SK-MEL-5 (cell line): ENCODE measurements at regions not wholly inside any gene's neighbourhood (a gene's known extent, or its start where the extent isn't known, plus 50 kb on each side); places are given as distances from the start of the nearest gene placed in this dataset.

Experiments
- DNase-seq: peaks from one replicate; pipeline ENCODE4 v3.0.0-alpha.2; 2016; ENCODE audit warnings: low read depth, low spot score
- in situ Hi-C: cut with HindIII; loops from 2 replicates; pipeline ENCODE4 v1.10.0; 2016; ENCODE audit warnings: low sequenced_read_pairs, high pct_unique_total_duplicates, low pct_unique_long_range_greater_than_20kb

DNA sequence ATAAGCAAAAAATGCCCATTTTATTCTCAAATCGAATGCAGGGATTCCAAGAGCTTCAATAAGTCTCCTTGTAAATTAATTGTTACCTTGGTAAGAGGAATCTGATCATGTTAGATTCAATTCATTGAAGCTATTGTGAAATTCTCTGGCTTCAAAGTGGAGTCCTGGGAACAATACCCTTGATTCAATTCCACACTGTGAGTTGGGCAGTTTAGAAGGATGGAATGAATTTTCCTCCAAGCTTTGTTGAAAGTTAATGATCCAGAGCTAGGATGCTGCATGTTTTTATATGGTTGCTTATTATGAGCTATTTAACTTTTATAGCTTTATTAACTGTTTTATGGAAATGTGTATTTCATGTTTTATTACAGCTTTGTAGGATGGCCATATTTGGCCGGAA is 89.9 kb upstream of the IGF1 start:
- in situ Hi-C loops: no loop called here
- no peak for DNase-seq

DNA sequence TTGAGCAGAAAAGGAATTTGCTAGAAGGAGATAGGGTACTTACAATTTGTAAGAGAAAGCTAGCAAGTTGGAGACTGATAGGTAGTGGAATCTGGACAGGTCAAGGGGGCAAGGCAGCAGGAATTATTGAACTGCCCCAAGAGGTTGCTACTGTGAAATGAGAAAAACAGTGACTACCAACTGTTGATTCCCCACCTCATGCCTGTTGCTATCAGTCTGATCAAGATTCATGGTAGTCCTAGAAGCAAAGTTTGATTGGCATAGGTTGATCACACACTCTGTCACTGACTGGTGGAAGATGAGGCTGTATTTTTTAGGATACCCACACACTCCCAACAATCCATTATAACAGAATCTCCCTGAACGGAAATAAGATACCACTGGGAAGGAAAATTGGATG is 89.4 kb upstream of the IGF1 start:
- in situ Hi-C loops: no loop called here

DNA sequence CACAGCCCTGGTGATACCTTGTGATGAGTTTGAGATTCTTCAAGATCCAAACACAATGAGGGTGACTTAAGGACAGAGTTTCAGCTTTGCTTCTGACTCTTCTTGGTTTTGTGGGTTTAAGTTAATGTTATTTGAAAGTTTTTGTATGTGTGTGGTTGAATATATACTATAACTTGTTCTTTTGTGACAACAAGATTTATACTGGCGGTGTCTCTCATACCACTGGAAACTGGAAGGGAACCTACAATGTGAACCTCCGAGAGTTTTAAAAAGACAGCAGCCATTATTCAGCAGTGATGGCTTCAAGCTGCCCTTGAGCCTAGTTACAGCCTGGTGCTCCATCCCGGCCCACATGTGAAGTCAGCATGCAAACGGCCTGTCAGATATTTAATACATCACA is 87.9 kb upstream of the IGF1 start:
- no peak for DNase-seq
- in situ Hi-C loops: no loop called here

More for the DNA sequence above, 89.4 kb upstream of the IGF1 start:
- DNase-seq: no peak

DNA sequence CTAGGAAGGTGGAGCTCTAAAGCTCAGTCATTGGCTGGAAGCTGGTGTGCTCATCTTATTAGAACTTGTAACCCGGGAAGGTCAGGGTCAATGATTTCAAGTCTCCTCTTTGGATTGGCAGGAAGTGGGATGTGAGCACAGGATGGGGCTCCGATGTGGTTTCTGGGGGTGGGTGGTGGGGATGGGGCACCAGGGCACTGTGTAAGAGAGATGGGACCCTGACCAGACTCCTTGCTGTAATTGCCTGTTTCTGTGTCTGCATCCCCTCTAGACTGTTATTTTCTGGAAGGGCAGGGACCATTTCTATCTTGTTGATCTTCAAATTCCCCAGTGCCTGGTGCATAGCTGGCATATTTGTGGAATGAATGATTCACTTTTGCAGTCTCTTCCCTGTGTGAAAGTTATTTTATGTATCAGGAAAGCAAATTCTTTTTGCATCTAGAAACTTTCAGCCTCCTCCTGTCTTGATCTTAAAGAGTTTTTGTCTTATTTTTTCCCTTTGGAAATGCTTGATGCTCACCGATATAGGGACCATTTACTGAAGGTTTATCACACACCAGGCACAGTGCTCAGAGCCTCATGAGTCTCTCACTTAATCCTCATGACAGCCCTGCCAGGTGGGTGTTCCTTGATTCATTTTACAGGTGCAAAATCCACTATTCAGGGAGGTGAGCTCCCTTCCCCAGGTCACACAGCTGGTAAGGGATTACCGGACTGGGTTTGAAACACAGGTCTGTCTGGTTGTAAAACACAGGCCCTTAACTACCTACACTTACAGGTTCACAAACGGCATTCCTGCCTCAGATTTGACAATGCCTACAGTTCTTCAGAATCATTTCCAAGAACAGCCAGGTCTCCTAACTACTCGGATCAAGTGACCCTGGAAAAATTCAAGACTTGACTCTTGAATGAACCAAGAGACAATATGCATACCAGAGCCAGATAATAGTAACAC is 86.9 kb upstream of the IGF1 start:
- DNase-seq: no peak
- in situ Hi-C loops: no loop called here

DNA sequence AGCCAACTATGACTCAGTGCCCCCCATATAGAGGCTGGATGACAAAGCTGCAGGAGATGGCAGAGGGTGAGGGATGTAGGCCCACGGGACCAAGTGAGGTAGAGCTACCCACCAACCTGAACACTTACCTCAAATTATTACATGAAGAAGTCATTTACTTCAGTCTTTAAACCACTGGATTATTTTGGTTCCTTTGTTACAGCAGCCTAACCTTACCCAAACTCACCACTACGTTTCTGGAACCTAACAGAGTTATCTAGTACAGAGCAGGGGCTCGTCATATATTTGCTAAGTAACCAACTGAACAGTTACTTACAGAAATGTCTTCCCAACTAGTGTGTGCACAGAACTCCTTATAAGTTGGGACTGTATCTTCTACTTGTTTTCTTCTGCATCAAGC is 85.2 kb upstream of the IGF1 start:
- DNase-seq: no peak
- in situ Hi-C loops: no loop called here

DNA sequence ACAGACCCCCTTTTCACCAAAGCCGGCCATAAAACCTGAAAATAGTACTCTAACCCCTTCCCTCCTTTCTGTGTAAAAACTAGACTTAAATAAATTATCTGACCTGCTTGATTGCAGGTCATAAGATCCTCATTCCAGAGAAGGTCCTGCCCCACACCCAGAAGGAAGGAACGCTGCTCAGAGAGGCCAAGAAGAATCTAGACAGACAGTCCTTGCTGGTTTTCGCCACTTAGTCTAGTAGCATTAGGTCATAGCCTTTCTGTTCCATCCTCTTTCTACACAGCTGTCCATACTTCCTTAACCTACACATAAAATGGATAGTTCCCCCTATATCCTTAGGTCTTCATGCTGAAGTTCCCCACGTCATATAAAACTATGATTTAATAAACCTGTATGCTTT is 83.7 kb upstream of the IGF1 start:
- in situ Hi-C loops: no loop called here
- no peak for DNase-seq

DNA sequence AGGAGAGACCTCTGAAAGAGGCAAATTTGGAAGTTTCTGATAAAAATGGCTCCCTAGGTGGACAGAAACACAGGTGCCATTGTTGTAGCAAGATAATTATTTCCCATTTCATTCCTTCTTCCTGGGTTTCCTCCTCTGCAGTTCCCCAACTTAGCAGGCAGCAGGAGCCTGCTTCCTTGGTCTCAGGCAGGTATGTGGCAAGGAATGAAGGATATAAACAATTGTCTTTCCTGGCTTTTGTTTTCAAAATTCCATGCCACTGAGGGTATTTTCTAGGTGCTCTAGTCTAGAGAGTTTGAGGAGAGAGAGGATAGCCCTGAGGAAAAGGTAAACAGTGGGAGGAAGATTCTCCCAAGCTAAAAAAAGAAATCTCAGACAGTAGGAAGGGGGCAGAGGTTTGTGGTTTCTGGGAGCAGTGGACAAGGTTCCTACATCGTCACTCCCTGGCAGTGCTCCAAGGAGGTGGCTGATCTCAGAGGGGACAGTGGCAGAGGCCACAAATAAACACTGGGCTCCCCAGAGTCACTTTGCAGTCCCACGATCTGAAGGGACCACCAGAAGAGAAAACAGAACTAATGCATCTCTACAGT is 82.6 kb upstream of the IGF1 start:
- DNase-seq: no peak
- in situ Hi-C loops: no loop called here

DNA sequence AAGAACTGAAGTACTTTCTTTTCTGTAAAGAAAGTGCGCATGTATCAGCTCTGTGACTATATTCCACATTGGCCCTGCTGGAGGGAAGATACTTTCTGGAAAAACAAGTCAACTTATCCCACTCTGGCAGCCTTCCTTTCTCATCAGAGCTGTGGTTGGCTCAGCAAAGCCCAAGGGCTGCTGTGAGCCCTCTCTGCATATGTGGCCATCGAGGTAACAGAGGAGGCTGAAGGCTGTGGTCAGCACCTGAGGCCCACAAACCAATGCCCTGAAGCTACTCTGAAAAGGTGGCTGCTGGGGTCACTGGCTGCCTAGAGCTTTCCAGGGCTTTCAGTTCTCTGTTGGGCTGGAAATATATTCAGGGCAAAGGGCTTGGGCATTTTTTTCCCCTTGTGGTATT is 70.8 kb upstream of the IGF1 start:
- no peak for DNase-seq
- in situ Hi-C loops: no loop called here

DNA sequence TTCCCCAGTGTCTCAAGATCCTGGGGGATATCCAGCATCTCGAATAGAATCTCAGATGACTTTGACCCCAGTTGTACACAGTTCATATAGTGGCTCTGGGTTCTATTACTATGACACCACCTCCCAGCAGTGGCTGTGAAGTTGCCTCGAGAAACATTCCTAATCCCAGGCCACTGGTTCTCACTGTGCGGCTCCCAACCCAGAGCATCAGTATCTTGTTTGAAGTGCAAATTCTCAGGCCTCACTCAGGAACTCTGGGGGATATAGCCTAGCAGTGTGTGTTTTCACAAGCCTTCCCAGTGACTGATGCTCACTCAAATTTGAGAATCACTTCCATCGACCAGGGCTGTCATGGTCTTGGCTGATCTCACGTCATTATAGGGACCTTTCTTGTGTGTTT is 69.3 kb upstream of the IGF1 start:
- in situ Hi-C loops: no loop called here
- DNase-seq: no peak

DNA sequence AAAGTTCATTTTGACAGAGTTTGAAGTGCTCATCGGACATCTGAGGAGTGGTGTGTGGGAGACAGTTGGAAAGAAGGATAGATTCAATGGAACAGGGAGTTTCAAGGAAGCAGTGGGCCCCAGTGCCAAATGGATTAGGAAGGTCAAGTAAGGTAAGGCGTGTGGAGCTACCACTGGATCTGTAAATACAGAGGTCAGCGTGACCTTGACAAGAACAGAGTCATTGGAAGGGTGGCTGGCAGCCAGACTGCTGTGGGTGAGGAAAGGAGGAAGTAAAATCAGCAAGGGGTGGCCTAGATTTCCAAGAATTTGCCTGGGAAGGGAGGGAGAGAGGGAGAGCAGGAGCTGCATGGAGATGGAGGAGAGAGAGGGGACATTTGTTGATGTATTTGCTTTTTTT is 68.2 kb upstream of the IGF1 start:
- DNase-seq: no peak
- in situ Hi-C loops: no loop called here

DNA sequence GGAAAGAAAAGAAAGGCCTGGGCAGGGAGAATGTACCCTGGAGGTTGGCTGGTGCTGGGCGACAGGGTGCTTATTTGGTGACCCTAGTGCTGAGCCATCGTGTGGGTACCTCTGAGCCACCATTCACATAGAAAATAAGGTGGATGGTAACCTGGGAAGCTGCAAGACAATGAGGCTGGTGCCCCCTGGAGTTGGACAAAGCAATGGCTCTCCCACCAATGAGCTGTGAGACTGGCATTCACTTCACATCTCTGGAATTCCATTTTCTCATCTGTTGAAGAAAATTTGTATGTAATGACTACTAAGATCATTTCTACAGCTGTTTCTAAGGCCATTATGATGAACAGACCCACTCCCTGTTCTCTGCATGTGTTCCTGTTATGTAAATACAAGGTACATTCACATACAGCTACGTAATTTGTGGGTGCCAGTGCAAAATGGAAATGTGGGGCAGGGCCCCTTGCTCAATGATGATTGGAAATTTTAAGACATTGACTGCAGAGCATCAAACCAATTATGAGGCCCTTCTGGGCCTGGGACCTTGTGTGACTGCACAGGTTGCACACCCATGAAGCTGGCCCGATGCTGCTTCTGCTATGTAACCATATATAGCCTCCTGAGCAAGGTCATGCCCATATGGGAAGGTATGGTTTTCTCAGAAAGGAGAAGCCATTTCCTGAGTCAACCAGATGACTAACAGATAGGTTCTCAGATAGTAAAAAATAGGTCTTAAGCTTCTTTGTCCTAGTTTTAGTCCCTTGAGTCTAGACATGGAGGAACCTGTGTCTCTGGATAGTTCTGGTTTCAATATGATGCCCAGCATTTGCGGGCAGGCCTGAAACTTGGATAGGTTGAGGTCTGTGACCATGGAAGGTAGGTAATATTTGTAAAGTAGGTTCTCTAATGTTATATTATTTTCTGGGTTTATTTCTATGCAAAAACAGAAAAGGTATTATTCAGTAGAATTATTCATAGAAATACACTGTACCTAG is 63.4 kb upstream of the IGF1 start:
- DNase-seq: peak; percentile 19

DNA sequence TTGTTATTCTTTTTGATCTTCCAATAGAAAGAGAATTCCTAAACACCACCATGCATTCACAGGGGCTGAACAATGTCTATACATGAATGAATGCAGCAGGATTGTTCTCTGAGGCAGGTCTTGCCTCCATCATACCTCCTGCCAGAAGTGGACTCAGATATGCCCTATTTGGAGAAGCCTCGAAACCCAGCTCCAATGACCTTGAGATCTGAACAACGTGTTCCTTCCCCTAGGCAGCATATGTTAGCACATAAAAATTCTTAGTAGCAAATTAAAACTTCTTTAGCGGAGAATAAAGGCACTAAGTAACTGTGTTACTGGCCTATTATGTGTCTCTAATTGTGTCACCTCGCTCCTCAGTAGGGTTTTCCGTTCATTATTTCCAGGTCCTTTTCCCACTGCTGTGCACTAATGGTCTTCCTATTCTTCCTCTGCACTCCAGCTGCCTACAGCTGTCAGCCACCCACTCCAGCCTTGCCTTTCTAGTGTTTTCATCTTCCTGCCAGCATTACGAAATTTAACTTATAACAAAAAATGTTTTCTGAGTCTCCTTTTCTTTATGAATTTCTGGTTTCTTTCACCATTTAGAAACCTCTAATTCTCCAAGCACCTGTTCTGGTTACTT is 62.6 kb upstream of the IGF1 start:
- in situ Hi-C loops: no loop called here
- no peak for DNase-seq

More for the DNA sequence above, 63.4 kb upstream of the IGF1 start:
- in situ Hi-C loops: no loop called here

DNA sequence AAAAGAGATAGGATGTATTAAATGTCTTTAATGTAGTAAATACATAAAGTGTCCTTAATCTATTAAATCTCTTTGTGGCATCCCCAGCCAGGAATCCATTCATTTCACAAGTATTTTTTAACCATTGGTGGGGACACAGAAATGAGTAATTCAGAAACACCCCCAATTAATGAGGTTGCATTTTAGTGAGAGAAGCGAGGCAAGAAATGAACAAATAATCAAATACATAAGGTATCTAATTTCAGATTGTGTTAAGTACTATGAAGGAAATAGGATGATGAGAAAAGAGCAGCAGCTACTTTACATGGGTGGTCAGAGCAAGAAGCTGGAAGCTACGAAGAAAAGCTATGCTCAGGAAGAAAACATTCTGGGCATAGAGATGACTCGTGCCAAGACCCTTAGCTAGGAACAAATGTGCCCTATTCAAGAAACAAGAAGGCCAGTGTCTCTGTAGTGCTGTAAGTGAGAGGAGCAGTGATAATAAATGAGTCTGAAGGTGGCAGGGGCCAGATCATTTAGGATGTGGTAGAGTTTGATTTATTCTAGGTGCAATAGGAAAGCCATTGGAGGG is 60.5 kb upstream of the IGF1 start:
- no peak for DNase-seq
- in situ Hi-C loops: no loop called here

DNA sequence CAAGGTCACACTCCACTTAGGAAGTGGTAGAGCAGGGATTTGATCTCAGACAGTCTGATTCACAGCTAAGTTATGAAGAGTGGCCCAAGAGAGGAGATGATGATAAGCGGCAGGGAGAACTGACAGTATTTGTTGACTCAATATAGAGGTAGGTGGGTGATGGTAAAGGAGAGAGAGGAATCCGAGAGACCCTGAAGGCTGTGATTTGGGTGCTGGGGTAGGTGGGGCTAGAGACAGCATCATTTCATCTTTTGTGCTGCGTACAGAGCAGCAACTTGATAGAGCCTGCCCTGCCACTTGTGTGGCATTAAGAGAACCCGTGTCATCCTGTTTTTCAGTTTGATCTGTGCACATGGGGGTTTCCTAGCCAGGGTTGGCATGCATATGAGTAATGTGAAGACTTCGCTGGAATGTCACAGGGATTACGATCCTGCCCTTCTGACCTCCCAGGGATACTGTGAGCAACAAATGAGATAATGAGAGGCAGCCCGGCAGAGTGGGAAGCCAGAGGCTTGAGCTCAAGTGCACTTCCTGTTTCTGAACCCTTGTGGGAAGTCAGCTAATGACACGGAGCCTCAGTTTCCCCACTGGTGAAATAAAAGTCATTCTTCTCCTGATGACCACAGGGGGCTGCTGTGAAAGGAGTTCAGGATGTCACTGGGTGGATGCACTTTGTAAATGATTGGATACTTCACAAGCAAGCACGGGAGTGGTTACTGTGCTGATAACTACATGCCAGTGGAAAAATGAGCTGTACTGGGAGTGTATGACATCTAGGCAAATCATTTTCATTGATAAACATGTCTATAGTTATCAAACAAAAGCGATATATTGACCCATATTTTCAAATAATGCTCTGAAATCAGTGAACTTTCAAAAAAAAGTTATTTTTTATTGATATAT is 59.5 kb upstream of the IGF1 start:
- in situ Hi-C loops: no loop called here
- no peak for DNase-seq

DNA sequence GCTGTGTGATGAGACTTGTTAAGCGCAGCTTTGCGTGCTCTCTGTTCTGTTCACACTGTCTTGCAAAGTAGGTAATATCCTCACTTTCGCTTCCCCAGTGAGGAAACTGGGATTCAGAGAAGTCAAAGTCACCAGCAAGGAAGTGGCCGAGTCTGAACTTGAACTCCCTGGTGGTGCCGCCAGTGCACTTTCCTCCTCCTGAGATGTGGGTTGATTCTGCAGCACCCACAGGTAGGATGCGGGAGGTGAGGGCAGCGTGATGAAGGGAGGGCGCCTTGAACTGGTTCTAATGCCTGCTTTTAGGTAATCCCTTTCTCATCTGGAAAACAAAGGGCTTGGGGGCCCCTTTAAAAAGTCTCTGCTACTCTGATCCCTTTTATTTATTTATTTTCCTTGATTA is 54.9 kb upstream of the IGF1 start:
- in situ Hi-C loops: no loop called here
- DNase-seq: no peak

DNA sequence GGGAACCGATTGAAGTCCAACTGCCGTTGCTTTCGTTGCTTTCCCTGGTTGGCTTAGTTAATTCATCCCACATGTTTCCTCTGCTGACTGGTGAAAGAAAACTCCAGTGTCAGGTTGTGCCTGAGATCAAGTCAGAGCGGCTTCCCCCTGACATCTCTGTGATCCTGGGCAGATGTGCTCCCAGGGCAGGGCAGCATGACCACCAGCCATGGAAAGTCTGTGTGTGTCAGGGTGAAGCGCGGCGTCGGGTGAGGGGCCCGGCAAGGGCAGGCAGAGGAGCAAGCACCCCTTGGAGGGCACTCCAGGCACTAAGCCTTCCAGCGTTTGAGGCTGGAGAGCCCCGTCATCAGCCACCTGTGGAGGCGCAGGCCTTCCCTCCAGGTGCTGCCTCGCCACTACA is 54.5 kb upstream of the IGF1 start:
- in situ Hi-C loops: no loop called here
- no peak for DNase-seq
